ENCODE measurements at regions not wholly inside any gene's neighbourhood (a gene's known extent, or its start where the extent isn't known, plus 50 kb on each side); places are given as distances from the start of the nearest gene placed in this dataset.

- H3K27me3 ChIP-seq = no peaks in the 10 kb centered on the region
- intact Hi-C loops (cut with DNase I) = no loop called here
- no peaks in the 10 kb centered on the region for H3K9me3 ChIP-seq
- TF ChIP-seq POLR2A (IDR thresholded peaks at IDR 0.05) (no peak), CTCF (IDR thresholded peaks at IDR 0.05) (no peak)
- 64 to 91% methylated on average over 4 to 5 of the region's 5 CpGs for WGBS, 2 donors
- no peak overlapping the region for H3K27ac ChIP-seq
- H3K36me3 ChIP-seq (replicated peaks in 1 of 2; ENCODE audit: insufficient read depth in 1 of 2, low read depth in 2 of 2) = no peaks in the 10 kb centered on the region
- ATAC-seq = no peak
- DNase-seq = peak in 3 of 4 donors; percentile 32 to 44 (median 38)
- H3K4me3 ChIP-seq = no peak overlapping the region
- no peaks in the 10 kb centered on the region for H3K4me1 ChIP-seq
These were observed 72.8 kb upstream of the SPTLC3 start for GRCh38 chr20:12936020-12936419.

- 49 to 56% methylated on average over 6 of the region's 6 CpGs for WGBS, 2 donors
- Histone ChIP-seq H3K27ac (no peak overlapping the region), H3K9me3 (no peaks in the 10 kb centered on the region), H3K27me3 (no peaks in the 10 kb centered on the region), H3K4me1 (no peaks in the 10 kb centered on the region), H3K4me3 (no peak overlapping the region), H3K36me3 (replicated peaks in 1 of 2; ENCODE audit: insufficient read depth in 1 of 2, low read depth in 2 of 2) (no peaks in the 10 kb centered on the region)
- no peak for ATAC-seq
- no peak for TF ChIP-seq CTCF (IDR thresholded peaks at IDR 0.05)
- TF ChIP-seq POLR2A (IDR thresholded peaks at IDR 0.05) = no peak
- intact Hi-C loops (cut with DNase I) = no loop called here
- DNase-seq = no peak
These were observed 72.2 kb upstream of the SPTLC3 start for GRCh38 chr20:12936524-12936923.

- WGBS, 2 donors = 97 to 98% methylated on average over 1 of the region's 1 CpG
- intact Hi-C loops (cut with DNase I) = no loop called here
- no peak for ATAC-seq
These were observed 67.7 kb upstream of the SPTLC3 start for GRCh38 chr20:12941025-12941424.

GRCh38 chr20:12942123-12942522, 66.6 kb upstream of the SPTLC3 start:
- intact Hi-C loops (cut with DNase I) = no loop called here
- WGBS, 2 donors = 48 to 83% methylated on average over 2 of the region's 2 CpGs

More at GRCh38 chr20:12941025-12941424, 67.7 kb upstream of the SPTLC3 start:
- H3K36me3 ChIP-seq (replicated peaks in 1 of 2; ENCODE audit: insufficient read depth in 1 of 2, low read depth in 2 of 2) = no peaks in the 10 kb centered on the region
- no peaks in the 10 kb centered on the region for H3K9me3 ChIP-seq
- H3K27me3 ChIP-seq = no peaks in the 10 kb centered on the region
- no peak for DNase-seq
- no peak overlapping the region for H3K27ac ChIP-seq
- TF ChIP-seq CTCF (IDR thresholded peaks at IDR 0.05) = no peak
- no peak overlapping the region for H3K4me3 ChIP-seq
- no peaks in the 10 kb centered on the region for H3K4me1 ChIP-seq

More at GRCh38 chr20:12942123-12942522, 66.6 kb upstream of the SPTLC3 start:
- Histone ChIP-seq H3K36me3 (replicated peaks in 1 of 2; ENCODE audit: insufficient read depth in 1 of 2, low read depth in 2 of 2) (no peaks in the 10 kb centered on the region), H3K27ac (no peak overlapping the region), H3K4me3 (no peak overlapping the region), H3K4me1 (peaks cover 6% of the 10 kb centered on the region), H3K9me3 (no peaks in the 10 kb centered on the region), H3K27me3 (no peaks in the 10 kb centered on the region)
- DNase-seq (no peak), ATAC-seq (no peak)
- TF ChIP-seq CTCF (IDR thresholded peaks at IDR 0.05) = no peak

Measured in body of pancreas (tissue), 4 donors.